ENCODE measurements at regions not wholly inside any gene's neighbourhood (a gene's known extent, or its start where the extent isn't known, plus 50 kb on each side); places are given as distances from the start of the nearest gene placed in this dataset.

GRCh38 chr2:236935631-236936445 lies 149.9 kb upstream of the COPS8 start:
- TF ChIP-seq GATA3 (IDR thresholded peaks at IDR 0.05; ENCODE audit: low read depth, low read length): no peak
- no peak for TF ChIP-seq GATA2 (IDR thresholded peaks at IDR 0.05; ENCODE audit: low read depth, low read length)

Data from SH-SY5Y (cell line).